K562 (cell line): ENCODE measurements at regions not wholly inside any gene's neighbourhood (a gene's known extent, or its start where the extent isn't known, plus 50 kb on each side); places are given as distances from the start of the nearest gene placed in this dataset.
A peak's percentile ranks its signal among the peaks of the same experiment; 100 is the strongest.

Source experiments
- EP400 ChIP-seq: fragments of 450-650 bp; IDR thresholded peaks from 2 replicates; pipeline ENCODE4 v1.6.1; 2017; ENCODE audit warnings: antibody characterized with exemption, mild to moderate bottlenecking, moderate library complexity
- LARP7 ChIP-seq: fragments of 450-650 bp; IDR thresholded peaks from 2 replicates; pipeline ENCODE4 v1.6.1; 2016
- NR2C1 ChIP-seq, 2 experiments: fragments of 450-650 bp; IDR thresholded peaks; 2 replicates each; pipeline ENCODE4 v1.6.1; 2017; ENCODE audit warnings: mild to moderate bottlenecking in 2 of 2, antibody characterized with exemption in 1 of 2, inconsistent platforms in 1 of 2, missing compliant biosample characterization in 1 of 2, missing genetic modification characterization in 1 of 2
- TCF7 ChIP-seq: sonication (generic); IDR thresholded peaks from 2 replicates; pipeline ENCODE4 v1.6.1; 2016; ENCODE audit warnings: antibody characterized with exemption, borderline replicate concordance
- TEAD1 ChIP-seq, 2 experiments: fragments of 450-650 bp in 1 of 2; sonication (generic) in 1 of 2; formaldehyde crosslinking; IDR thresholded peaks; 2 replicates each; pipeline versions ENCODE4 v1.4.0 to v1.8.0; 2020 to 2022; ENCODE audit warnings: mild to moderate bottlenecking in 2 of 2, missing genetic modification reagents in 1 of 2
- TFAM ChIP-seq: fragments of 250-450 bp; sonication (Bioruptor Pico); conservative IDR thresholded peaks from 2 replicates; pipeline ENCODE4 v1.5.0; 2021; ENCODE audit warnings: mild to moderate bottlenecking, moderate library complexity
- TF ChIP-seq, protein P1 (sequence below), 2 experiments: fragments of 150-350 bp in 1 of 2; IDR thresholded peaks; 2 replicates each; pipeline ENCODE4 v1.6.1; 2012 to 2016; ENCODE audit warnings: low read depth in 2 of 2, low read length in 2 of 2, mild to moderate bottlenecking in 1 of 2, moderate library complexity in 1 of 2
- TF ChIP-seq, protein P2 (sequence below), 2 experiments: fragments of 450-650 bp in 1 of 2; IDR thresholded peaks; 2 replicates each; pipeline ENCODE4 v1.6.1; 2011 to 2017; ENCODE audit warnings: low read depth in 2 of 2, antibody characterized with exemption in 1 of 2, borderline replicate concordance in 1 of 2, low read length in 1 of 2, mild to moderate bottlenecking in 1 of 2, mixed read lengths in 1 of 2; ENCODE audit not compliant: control insufficient read depth in 1 of 2
- TF ChIP-seq, protein P3 (sequence below): sonication (generic); formaldehyde crosslinking; IDR thresholded peaks from 2 replicates; pipeline ENCODE4 v1.8.1; 2023; ENCODE audit warnings: mild to moderate bottlenecking, missing genetic modification reagents
- TF ChIP-seq, protein P4 (sequence below), 2 experiments: fragments of 450-650 bp; IDR thresholded peaks; 2 replicates each; pipeline ENCODE4 v1.6.1; 2016
- TF ChIP-seq, protein P5 (sequence below): fragments of 450-650 bp; formaldehyde crosslinking; IDR thresholded peaks from 2 replicates; pipeline ENCODE4 v1.4.0; 2020; ENCODE audit warnings: mild to moderate bottlenecking, moderate library complexity
- TF ChIP-seq, protein P6 (sequence below), 3 experiments: fragments of 200-800 bp in 1 of 3; sonication (Bioruptor generic) in 1 of 3; sonication (generic) in 1 of 3; formaldehyde crosslinking in 1 of 3; IDR thresholded peaks; 2 replicates each; pipeline versions ENCODE4 v1.6.1 to v1.8.0; 2016 to 2022; ENCODE audit warnings: mild to moderate bottlenecking in 2 of 3, missing compliant biosample characterization in 2 of 3, missing genetic modification characterization in 2 of 3, missing genetic modification reagents in 1 of 3

DNA sequence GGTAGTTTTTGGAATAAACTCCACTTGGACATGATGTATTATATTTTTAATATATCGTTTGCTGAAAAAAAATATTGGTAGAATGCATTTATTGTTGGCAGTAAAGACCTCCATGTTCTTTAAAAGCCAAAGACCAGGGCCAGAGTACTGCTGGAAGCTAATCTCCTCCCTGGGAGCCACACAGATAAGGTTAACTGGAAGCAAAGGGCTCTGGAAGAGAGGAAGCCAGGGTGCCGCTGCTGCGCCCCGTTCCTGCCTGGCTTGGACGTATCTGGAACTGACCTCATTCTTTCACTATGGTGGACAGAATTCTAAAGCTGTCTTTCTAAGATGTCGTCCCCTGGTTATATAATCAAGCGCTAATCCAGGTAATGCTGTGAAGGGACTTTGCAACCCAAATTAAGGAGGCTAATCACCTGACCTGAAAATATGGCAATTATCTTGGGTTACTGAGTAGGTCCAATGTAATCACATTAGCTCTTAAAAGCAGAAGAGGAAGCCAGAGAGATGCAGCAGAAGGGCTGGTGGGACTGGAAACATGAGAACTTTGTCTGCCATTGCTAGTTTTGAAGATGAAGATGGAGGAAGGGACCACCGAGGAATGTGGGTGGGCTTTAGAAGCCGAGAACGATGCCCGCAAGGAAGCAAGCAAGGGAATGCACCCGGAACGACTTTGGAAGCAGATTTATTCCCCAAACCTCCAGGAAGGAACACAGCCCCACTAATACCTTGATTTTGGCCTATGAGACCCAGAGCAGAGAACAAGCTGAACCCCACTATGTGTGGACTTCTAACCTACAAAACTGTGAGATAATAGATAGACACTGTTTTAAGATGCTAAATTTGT is 167.7 kb upstream of the KCNJ15 start (continued):
- TF ChIP-seq, protein P1, sequence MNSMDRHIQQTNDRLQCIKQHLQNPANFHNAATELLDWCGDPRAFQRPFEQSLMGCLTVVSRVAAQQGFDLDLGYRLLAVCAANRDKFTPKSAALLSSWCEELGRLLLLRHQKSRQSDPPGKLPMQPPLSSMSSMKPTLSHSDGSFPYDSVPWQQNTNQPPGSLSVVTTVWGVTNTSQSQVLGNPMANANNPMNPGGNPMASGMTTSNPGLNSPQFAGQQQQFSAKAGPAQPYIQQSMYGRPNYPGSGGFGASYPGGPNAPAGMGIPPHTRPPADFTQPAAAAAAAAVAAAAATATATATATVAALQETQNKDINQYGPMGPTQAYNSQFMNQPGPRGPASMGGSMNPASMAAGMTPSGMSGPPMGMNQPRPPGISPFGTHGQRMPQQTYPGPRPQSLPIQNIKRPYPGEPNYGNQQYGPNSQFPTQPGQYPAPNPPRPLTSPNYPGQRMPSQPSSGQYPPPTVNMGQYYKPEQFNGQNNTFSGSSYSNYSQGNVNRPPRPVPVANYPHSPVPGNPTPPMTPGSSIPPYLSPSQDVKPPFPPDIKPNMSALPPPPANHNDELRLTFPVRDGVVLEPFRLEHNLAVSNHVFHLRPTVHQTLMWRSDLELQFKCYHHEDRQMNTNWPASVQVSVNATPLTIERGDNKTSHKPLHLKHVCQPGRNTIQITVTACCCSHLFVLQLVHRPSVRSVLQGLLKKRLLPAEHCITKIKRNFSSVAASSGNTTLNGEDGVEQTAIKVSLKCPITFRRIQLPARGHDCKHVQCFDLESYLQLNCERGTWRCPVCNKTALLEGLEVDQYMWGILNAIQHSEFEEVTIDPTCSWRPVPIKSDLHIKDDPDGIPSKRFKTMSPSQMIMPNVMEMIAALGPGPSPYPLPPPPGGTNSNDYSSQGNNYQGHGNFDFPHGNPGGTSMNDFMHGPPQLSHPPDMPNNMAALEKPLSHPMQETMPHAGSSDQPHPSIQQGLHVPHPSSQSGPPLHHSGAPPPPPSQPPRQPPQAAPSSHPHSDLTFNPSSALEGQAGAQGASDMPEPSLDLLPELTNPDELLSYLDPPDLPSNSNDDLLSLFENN (IDR thresholded peaks at IDR 0.05; ENCODE audit: low read depth in 2 of 2, low read length in 2 of 2): no peak
- TF ChIP-seq, protein P2, sequence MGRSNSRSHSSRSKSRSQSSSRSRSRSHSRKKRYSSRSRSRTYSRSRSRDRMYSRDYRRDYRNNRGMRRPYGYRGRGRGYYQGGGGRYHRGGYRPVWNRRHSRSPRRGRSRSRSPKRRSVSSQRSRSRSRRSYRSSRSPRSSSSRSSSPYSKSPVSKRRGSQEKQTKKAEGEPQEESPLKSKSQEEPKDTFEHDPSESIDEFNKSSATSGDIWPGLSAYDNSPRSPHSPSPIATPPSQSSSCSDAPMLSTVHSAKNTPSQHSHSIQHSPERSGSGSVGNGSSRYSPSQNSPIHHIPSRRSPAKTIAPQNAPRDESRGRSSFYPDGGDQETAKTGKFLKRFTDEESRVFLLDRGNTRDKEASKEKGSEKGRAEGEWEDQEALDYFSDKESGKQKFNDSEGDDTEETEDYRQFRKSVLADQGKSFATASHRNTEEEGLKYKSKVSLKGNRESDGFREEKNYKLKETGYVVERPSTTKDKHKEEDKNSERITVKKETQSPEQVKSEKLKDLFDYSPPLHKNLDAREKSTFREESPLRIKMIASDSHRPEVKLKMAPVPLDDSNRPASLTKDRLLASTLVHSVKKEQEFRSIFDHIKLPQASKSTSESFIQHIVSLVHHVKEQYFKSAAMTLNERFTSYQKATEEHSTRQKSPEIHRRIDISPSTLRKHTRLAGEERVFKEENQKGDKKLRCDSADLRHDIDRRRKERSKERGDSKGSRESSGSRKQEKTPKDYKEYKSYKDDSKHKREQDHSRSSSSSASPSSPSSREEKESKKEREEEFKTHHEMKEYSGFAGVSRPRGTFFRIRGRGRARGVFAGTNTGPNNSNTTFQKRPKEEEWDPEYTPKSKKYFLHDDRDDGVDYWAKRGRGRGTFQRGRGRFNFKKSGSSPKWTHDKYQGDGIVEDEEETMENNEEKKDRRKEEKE (IDR thresholded peaks at IDR 0.05; ENCODE audit: borderline replicate concordance in 1 of 2, control insufficient read depth in 1 of 2, low read depth in 2 of 2, low read length in 1 of 2): no peak
- TF ChIP-seq EP400 (0 out of 2 replicates have a peak, but pooled peaks have one; percentile 1), TFAM (CRISPR knock-in tag) (no peak), LARP7 (no peak), TCF7 (no peak), NR2C1 (IDR thresholded peaks at IDR 0.05) (no peak), NR2C1 (tag; IDR thresholded peaks at IDR 0.05) (no peak), TEAD1 (CRISPR knock-in tag; IDR thresholded peaks at IDR 0.05) (no peak)
- TF ChIP-seq, protein P3, sequence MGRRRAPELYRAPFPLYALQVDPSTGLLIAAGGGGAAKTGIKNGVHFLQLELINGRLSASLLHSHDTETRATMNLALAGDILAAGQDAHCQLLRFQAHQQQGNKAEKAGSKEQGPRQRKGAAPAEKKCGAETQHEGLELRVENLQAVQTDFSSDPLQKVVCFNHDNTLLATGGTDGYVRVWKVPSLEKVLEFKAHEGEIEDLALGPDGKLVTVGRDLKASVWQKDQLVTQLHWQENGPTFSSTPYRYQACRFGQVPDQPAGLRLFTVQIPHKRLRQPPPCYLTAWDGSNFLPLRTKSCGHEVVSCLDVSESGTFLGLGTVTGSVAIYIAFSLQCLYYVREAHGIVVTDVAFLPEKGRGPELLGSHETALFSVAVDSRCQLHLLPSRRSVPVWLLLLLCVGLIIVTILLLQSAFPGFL (CRISPR knock-in tag): no peak
- TF ChIP-seq, protein P4, sequence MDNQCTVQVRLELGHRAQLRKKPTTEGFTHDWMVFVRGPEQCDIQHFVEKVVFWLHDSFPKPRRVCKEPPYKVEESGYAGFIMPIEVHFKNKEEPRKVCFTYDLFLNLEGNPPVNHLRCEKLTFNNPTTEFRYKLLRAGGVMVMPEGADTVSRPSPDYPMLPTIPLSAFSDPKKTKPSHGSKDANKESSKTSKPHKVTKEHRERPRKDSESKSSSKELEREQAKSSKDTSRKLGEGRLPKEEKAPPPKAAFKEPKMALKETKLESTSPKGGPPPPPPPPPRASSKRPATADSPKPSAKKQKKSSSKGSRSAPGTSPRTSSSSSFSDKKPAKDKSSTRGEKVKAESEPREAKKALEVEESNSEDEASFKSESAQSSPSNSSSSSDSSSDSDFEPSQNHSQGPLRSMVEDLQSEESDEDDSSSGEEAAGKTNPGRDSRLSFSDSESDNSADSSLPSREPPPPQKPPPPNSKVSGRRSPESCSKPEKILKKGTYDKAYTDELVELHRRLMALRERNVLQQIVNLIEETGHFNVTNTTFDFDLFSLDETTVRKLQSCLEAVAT (IDR thresholded peaks at IDR 0.05): peak in 1 of 2 experiments; percentile 37; a peak in 1 of 4 replicates
- TF ChIP-seq, protein P5, sequence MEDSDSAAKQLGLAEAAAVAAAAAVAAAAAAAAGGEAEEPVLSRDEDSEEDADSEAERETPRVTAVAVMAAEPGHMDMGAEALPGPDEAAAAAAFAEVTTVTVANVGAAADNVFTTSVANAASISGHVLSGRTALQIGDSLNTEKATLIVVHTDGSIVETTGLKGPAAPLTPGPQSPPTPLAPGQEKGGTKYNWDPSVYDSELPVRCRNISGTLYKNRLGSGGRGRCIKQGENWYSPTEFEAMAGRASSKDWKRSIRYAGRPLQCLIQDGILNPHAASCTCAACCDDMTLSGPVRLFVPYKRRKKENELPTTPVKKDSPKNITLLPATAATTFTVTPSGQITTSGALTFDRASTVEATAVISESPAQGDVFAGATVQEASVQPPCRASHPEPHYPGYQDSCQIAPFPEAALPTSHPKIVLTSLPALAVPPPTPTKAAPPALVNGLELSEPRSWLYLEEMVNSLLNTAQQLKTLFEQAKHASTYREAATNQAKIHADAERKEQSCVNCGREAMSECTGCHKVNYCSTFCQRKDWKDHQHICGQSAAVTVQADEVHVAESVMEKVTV (CRISPR knock-in tag): no peak
- TF ChIP-seq, protein P6, sequence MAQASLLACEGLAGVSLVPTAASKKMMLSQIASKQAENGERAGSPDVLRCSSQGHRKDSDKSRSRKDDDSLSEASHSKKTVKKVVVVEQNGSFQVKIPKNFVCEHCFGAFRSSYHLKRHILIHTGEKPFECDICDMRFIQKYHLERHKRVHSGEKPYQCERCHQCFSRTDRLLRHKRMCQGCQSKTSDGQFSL (CRISPR knock-in tag; IDR thresholded peaks at IDR 0.05): 0 out of 2 replicates have a peak, but pooled peaks have one; percentile 39
- TF ChIP-seq, protein P6 (tag; IDR thresholded peaks at IDR 0.05): no peak
